ENCODE measurements at regions not wholly inside any gene's neighbourhood (a gene's known extent, or its start where the extent isn't known, plus 50 kb on each side); places are given as distances from the start of the nearest gene placed in this dataset.

- no peak overlapping the region for H3K4me2 ChIP-seq
- no peaks in the 10 kb centered on the region for H4K20me1 ChIP-seq (replicated peaks; ENCODE audit: insufficient read depth)
- Mint-ChIP-seq H3K36me3 (ENCODE audit: low read depth) (no peaks in the 10 kb centered on the region), H3K27me3 (ENCODE audit: insufficient read depth, low read depth, poor library complexity) (no peaks in the 10 kb centered on the region), H3K9me3 (peaks cover 2% of the 10 kb centered on the region; the same call in 1 of the 3 replicates), H3K4me3 (no peak overlapping the region), H3K4me1 (no peaks in the 10 kb centered on the region), H3K27ac (no peak overlapping the region)
- H3K36me3 ChIP-seq (ENCODE audit: insufficient read depth) = no peaks in the 10 kb centered on the region
- ATAC-seq (no peak), DNase-seq (ENCODE audit: low spot score) (peak; percentile 3)
- no peaks in the 10 kb centered on the region for H3K79me2 ChIP-seq (replicated peaks; ENCODE audit: insufficient read depth)
- H3F3A ChIP-seq (replicated peaks; ENCODE audit: low read depth) = no peaks in the 10 kb centered on the region
- no peaks in the 10 kb centered on the region for H3K4me1 ChIP-seq (ENCODE audit: insufficient read depth)
- no peak overlapping the region for H3K4me3 ChIP-seq
- TF ChIP-seq REST (IDR thresholded peaks at IDR 0.05; ENCODE audit: unreplicated experiment) (no peak), STAT1 (IDR thresholded peaks at IDR 0.05; ENCODE audit: unreplicated experiment) (no peak), ZNF331 (CRISPR knock-in tag; IDR thresholded peaks at IDR 0.05; ENCODE audit: low read depth) (no peak), ZNF462 (CRISPR knock-in tag; IDR thresholded peaks at IDR 0.05) (no peak), NANOG (IDR thresholded peaks at IDR 0.05; ENCODE audit: borderline replicate concordance) (no peak), ETS1 (IDR thresholded peaks at IDR 0.05) (no peak), EZH2 (IDR thresholded peaks at IDR 0.05; ENCODE audit: low read depth, unreplicated experiment) (no peak), ZNF114 (CRISPR knock-in tag; IDR thresholded peaks at IDR 0.05) (no peak)
- H3K9me2 ChIP-seq (ENCODE audit: insufficient read depth) = no peaks in the 10 kb centered on the region
- H2AFZ ChIP-seq = no peak overlapping the region
- no peak overlapping the region for H3K27ac ChIP-seq (ENCODE audit: low read depth)
- H3K27me3 ChIP-seq (ENCODE audit: insufficient read depth) = no peaks in the 10 kb centered on the region
Measured at GRCh38 chr2:14967729-14968128, 335.2 kb downstream of the LRATD1 start.

Measured in GM23338 (cell line).